ENCODE measurements at regions not wholly inside any gene's neighbourhood (a gene's known extent, or its start where the extent isn't known, plus 50 kb on each side); places are given as distances from the start of the nearest gene placed in this dataset.

GRCh38 chr4:19684084-19684483 lies 567.6 kb upstream of the SLIT2 start:
- TF ChIP-seq POLR2AphosphoS5 (IDR thresholded peaks at IDR 0.05; ENCODE audit: low read depth, low read length) (no peak), POLR2A (IDR thresholded peaks at IDR 0.05; ENCODE audit: low read depth, low read length) (no peak)
